ENCODE measurements at regions not wholly inside any gene's neighbourhood (a gene's known extent, or its start where the extent isn't known, plus 50 kb on each side); places are given as distances from the start of the nearest gene placed in this dataset.

- TF ChIP-seq CTCF (conservative IDR thresholded peaks at IDR 0.05 in 1 of 2, IDR thresholded peaks at IDR 0.05 in 1 of 2; ENCODE audit: low read depth in 1 of 2, low read length in 2 of 2) = no peak
- TF ChIP-seq EZH2 (IDR thresholded peaks at IDR 0.05; ENCODE audit: low read length, missing control alignments) = no peak
These were observed 257.0 kb upstream of the RNF32 start for GRCh38 chr7:156383526-156383925.
